AG04450 (cell line): ENCODE measurements at regions not wholly inside any gene's neighbourhood (a gene's known extent, or its start where the extent isn't known, plus 50 kb on each side); places are given as distances from the start of the nearest gene placed in this dataset.

Source experiments
- CTCF ChIA-PET: fragments of 300-600, 350-600 bp; formaldehyde crosslinking; extraction: SDS; loops from one replicate; lab custom pipeline; 2022; ENCODE audit warnings: antibody characterized with exemption, inconsistent platforms; lab: Charles Lee
- POLR2A ChIA-PET: fragments of 350-600 bp; formaldehyde crosslinking; extraction: SDS; loops from one replicate; lab custom pipeline; 2021; ENCODE audit warnings: antibody characterized with exemption, inconsistent platforms; lab: Yijun Ruan, JAX
- DNase-seq: peaks from one replicate; pipeline ENCODE4 v3.0.0-alpha.2; 2011; ENCODE audit warnings: low read depth, low spot score
- H3K27ac ChIP-seq: one replicate; pipeline ENCODE4 v1.5.1; 2012; ENCODE audit warnings: low read depth, low read length, control low read depth
- H3K27me3 ChIP-seq: one replicate; pipeline ENCODE4 v1.6.0; 2012; ENCODE audit warnings: low read length; ENCODE audit not compliant: control insufficient read depth, insufficient read depth
- H3K4me3 ChIP-seq: 2 replicates; pipeline ENCODE4 v1.5.1; 2011; ENCODE audit warnings: mild to moderate bottlenecking, low read depth, low read length, control low read depth
- H3K9me3 ChIP-seq: 2 replicates; pipeline ENCODE4 v1.5.1; 2012; ENCODE audit warnings: low read length; ENCODE audit not compliant: control insufficient read depth, insufficient read depth
- TF ChIP-seq, protein P1 (sequence below): IDR thresholded peaks from 2 replicates; pipeline ENCODE4 v1.5.1; 2011; ENCODE audit warnings: low read depth, low read length, control low read depth, inconsistent platforms

DNA sequence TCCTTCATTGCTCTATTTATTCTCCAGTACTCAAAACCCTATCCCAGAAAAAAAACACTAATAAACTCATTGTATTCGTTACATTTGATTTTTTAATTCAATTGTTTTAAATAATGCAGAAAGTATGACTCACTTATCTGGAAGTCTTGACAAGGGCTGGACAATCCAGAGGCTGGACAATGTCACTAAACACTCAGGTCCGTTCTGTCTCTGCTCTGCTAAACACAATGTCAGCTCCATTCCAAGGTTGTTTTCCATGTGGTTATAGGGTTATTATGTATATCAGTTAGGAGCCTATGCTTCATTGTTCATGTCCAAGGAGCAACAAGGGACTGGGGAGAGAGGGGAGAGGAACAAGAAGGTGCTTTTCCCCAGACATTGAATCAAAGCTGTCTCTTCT lies 125.5 kb downstream of the IRS1 start:
- Histone ChIP-seq H3K4me3 (no peak overlapping the region), H3K27me3 (no peaks in the 10 kb centered on the region), H3K27ac (no peak overlapping the region), H3K9me3 (no peaks in the 10 kb centered on the region)
- ChIA-PET POLR2A (interaction anchor here (0.6 kb wide), 1 partner anchor 297 kb away, joined by 4 read pairs; no protein-coding TSS in a partner anchor), CTCF (interaction anchor here (0.8 to 1.2 kb wide), 2 partner anchors 16 to 126 kb away, joined by 3 read pairs; no protein-coding TSS in a partner anchor)
- TF ChIP-seq, protein P1, sequence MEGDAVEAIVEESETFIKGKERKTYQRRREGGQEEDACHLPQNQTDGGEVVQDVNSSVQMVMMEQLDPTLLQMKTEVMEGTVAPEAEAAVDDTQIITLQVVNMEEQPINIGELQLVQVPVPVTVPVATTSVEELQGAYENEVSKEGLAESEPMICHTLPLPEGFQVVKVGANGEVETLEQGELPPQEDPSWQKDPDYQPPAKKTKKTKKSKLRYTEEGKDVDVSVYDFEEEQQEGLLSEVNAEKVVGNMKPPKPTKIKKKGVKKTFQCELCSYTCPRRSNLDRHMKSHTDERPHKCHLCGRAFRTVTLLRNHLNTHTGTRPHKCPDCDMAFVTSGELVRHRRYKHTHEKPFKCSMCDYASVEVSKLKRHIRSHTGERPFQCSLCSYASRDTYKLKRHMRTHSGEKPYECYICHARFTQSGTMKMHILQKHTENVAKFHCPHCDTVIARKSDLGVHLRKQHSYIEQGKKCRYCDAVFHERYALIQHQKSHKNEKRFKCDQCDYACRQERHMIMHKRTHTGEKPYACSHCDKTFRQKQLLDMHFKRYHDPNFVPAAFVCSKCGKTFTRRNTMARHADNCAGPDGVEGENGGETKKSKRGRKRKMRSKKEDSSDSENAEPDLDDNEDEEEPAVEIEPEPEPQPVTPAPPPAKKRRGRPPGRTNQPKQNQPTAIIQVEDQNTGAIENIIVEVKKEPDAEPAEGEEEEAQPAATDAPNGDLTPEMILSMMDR: no peak
- DNase-seq: no peak

DNA sequence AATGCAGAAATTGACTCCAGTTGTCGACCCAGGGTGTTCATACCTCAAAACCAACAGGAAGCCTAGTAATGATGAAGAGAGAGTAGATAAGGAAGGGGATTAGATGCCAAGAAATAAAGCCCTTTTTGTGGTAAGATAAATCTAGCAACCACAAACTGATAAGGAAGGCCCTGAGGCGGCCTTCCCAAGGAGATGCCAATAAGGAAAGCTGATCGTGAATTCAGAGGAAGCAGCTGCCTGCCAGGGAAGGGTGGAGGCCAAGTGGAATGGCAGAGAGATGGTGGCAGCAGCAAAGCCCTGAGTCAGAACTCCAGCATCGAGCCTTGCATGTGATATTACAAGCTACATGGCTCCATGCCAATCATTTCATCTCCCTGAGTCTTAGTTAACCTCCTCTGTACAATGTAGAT lies 126.3 kb downstream of the IRS1 start:
- Histone ChIP-seq H3K4me3 (no peak overlapping the region), H3K27ac (no peak overlapping the region), H3K27me3 (no peaks in the 10 kb centered on the region), H3K9me3 (no peaks in the 10 kb centered on the region)
- peak; percentile 42 for DNase-seq
- CTCF ChIA-PET: no interaction called here
- TF ChIP-seq, protein P1: no peak
- POLR2A ChIA-PET: interaction anchor here (0.6 kb wide), 1 partner anchor 298 kb away, joined by 4 read pairs; no protein-coding TSS in a partner anchor

DNA sequence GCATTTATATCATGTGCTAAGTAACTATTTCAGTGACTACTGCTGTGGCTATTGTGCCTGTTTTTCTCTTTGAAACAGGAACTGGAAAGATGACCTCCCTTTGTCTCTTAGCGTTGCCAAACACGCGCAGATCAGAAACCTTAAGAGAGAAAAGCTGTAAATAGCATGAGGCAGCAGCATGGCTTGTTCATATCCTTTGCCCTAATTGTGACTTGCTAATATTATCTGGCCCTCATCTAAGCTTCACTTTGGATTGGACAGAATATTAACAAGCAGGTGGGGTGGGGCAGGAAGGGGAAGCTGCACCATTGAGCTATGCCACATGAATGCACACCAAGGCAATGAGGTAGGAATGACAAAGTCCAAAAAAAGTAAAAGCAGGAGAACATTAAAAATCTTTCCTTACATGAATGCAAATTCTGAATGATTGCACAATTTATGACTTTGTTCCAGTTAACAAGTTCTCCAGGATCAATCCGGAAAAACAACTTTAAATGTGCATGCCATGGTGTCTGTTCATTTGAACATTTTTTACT lies 128.4 kb downstream of the IRS1 start:
- ChIA-PET POLR2A (interaction anchor here (0.6 kb wide), 1 partner anchor 8 kb away, joined by 3 read pairs; no protein-coding TSS in a partner anchor), CTCF (no interaction called here)
- TF ChIP-seq, protein P1: no peak
- DNase-seq: no peak
- H3K9me3 ChIP-seq: no peaks in the 10 kb centered on the region
- no peak overlapping the region for H3K4me3 ChIP-seq
- H3K27ac ChIP-seq: no peak overlapping the region
- no peaks in the 10 kb centered on the region for H3K27me3 ChIP-seq

DNA sequence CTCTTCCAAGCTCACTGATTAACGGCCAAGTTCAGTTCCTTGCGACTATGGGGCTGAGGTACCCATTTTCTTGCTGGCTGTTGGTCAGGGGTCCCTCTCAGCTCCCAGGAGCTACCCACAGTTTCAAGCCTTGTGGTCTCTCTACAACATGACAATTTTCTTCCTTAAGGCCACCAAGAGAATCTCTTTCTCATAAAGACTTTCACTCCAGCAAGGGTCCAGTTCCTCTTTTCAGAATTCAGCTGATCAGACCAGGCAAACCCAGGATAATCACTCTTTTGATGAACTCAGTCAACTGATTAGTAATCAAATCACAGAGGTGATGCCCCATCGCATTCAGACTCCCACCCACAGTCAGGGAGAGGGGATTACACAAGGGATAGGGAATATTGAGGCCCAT lies 129.7 kb downstream of the IRS1 start:
- Histone ChIP-seq H3K27me3 (no peaks in the 10 kb centered on the region), H3K4me3 (no peak overlapping the region), H3K9me3 (no peaks in the 10 kb centered on the region), H3K27ac (no peak overlapping the region)
- TF ChIP-seq, protein P1: no peak
- CTCF ChIA-PET: no interaction called here
- POLR2A ChIA-PET: no interaction called here
- DNase-seq: no peak

DNA sequence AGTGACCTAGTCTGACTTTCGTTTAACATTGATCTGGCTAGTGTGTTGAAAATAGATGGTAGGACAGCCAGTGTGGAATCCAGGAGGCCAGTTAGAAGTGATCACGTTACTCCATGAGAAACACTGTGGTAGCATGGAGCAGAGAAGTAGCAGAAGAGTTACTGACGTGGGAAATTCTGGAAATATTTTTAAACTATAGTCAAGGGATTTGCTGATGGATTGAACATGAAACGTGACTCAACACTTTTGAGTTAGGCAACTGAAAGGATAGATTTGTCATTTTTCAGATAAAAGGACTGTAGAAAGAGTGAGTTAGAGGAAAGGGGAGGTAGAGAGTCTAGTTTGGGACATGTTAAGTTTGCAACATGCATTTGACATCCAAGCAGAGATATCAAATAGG lies 130.4 kb downstream of the IRS1 start:
- no peak for DNase-seq
- TF ChIP-seq, protein P1: no peak
- CTCF ChIA-PET: no interaction called here
- H3K9me3 ChIP-seq: no peaks in the 10 kb centered on the region
- H3K27me3 ChIP-seq: no peaks in the 10 kb centered on the region
- H3K27ac ChIP-seq: no peak overlapping the region
- H3K4me3 ChIP-seq: no peak overlapping the region
- POLR2A ChIA-PET: no interaction called here
